Endothelial cell of umbilical vein (primary cell): ENCODE measurements at regions not wholly inside any gene's neighbourhood (a gene's known extent, or its start where the extent isn't known, plus 50 kb on each side); places are given as distances from the start of the nearest gene placed in this dataset.

Experiments
- BruUV-seq: library from RNA; stranded (reverse); fragments of 400-500 nt; replicated peaks from 2 replicates; lab custom pipeline; 2021; lab: Mats Ljungman, UMichigan
- CTCF ChIA-PET: fragments of 300-600, 350-600 bp; sonication (Branson Sonifier 250); formaldehyde crosslinking; loops from one replicate; lab custom pipeline; 2021; ENCODE audit warnings: antibody characterized with exemption, inconsistent platforms; lab: Charles Lee
- POLR2A ChIA-PET: fragments of 300-600, 350-600 bp; sonication (Branson Sonifier 250); formaldehyde crosslinking; loops from one replicate; lab custom pipeline; 2021; ENCODE audit warnings: antibody characterized with exemption, inconsistent platforms; lab: Charles Lee
- DNase-seq: peaks from one replicate; pipeline ENCODE4 v3.0.0-alpha.2; 2011; ENCODE audit warnings: low read depth, low spot score
- FAIRE-seq: peaks from 2 replicates; lab custom pipeline; 2011; peaks lifted over from hg19 to GRCh38; lab: Jason Lieb, UNC
- H2AFZ ChIP-seq: 2 replicates; pipeline ENCODE4 v1.6.0; 2012; ENCODE audit warnings: low read depth, low read length, control low read depth, inconsistent platforms
- H3K27ac ChIP-seq: 2 replicates; pipeline ENCODE4 v1.5.1; 2011; ENCODE audit warnings: low read depth, mild to moderate bottlenecking, control low read depth, low read length, moderate library complexity; ENCODE audit not compliant: insufficient read depth
- H3K27me3 ChIP-seq, 2 experiments: 2 replicates each; pipeline versions ENCODE4 v1.6.0 to v1.6.1; 2011; ENCODE audit warnings: low read length in 2 of 2, mixed read lengths in 1 of 2; ENCODE audit not compliant: control insufficient read depth in 2 of 2, insufficient read depth in 2 of 2
- H3K36me3 ChIP-seq, 2 experiments: 2 replicates in 1 of 2; 3 replicates in 1 of 2; pipeline ENCODE4 v1.5.1; 2011; ENCODE audit warnings: low read length in 2 of 2, mild to moderate bottlenecking in 1 of 2, moderate library complexity in 1 of 2; ENCODE audit not compliant: control insufficient read depth in 2 of 2, insufficient read depth in 2 of 2; ENCODE audit errors: extremely low read depth in 1 of 2
- H3K4me1 ChIP-seq: 3 replicates; pipeline ENCODE4 v1.5.1; 2011; ENCODE audit warnings: mild to moderate bottlenecking, low read length; ENCODE audit not compliant: control insufficient read depth, insufficient read depth; ENCODE audit errors: extremely low read depth
- H3K4me2 ChIP-seq: 2 replicates; pipeline ENCODE4 v1.6.1; 2011; ENCODE audit warnings: low read length, control low read depth, mixed read lengths; ENCODE audit not compliant: insufficient read depth
- H3K4me3 ChIP-seq, 3 experiments: fragments of 200-600 bp in 1 of 3; sonication (generic), shearing (Covaris generic) in 1 of 3; replicated peaks in 1 of 3; 2 replicates each; pipeline ENCODE4 v1.5.1; 2011 to 2016; ENCODE audit warnings: control low read depth in 3 of 3, low read length in 3 of 3, mild to moderate bottlenecking in 2 of 3, inconsistent platforms in 1 of 3, low read depth in 1 of 3, moderate library complexity in 1 of 3; ENCODE audit not compliant: insufficient read depth in 1 of 3
- H3K79me2 ChIP-seq: 2 replicates; pipeline ENCODE4 v1.6.0; 2012; ENCODE audit warnings: low read length, inconsistent platforms; ENCODE audit not compliant: control insufficient read depth, insufficient read depth
- H3K9ac ChIP-seq: replicated peaks from 2 replicates; pipeline ENCODE3; 2011; ENCODE audit warnings: low read length, control low read depth; ENCODE audit not compliant: insufficient read depth; ENCODE audit errors: extremely low read depth
- H3K9me1 ChIP-seq: replicated peaks from 3 replicates; pipeline ENCODE4 v1.6.0; 2011; ENCODE audit warnings: mild to moderate bottlenecking, low read length; ENCODE audit not compliant: control insufficient read depth, insufficient read depth; ENCODE audit errors: extremely low read depth
- H3K9me3 ChIP-seq: replicated peaks from 2 replicates; pipeline ENCODE4 v1.5.1; 2012; ENCODE audit warnings: low read length, inconsistent platforms; ENCODE audit not compliant: control insufficient read depth, insufficient read depth
- H4K20me1 ChIP-seq: replicated peaks from 2 replicates; pipeline ENCODE3; 2011; ENCODE audit warnings: mild to moderate bottlenecking, low read length; ENCODE audit not compliant: control insufficient read depth, insufficient read depth; ENCODE audit errors: extremely low read depth
- CTCF ChIP-seq, 2 donors: IDR thresholded peaks; 1 replicate in 1 of 2; 2 replicates in 1 of 2; pipeline ENCODE4 v1.5.1; 2011; ENCODE audit warnings: low read length in 2 of 2, mild to moderate bottlenecking in 2 of 2, moderate library complexity in 2 of 2, control low read depth in 1 of 2, inconsistent platforms in 1 of 2, low read depth in 1 of 2; ENCODE audit not compliant: insufficient read depth in 1 of 2; ENCODE audit errors: extremely low read depth in 1 of 2
- EZH2 ChIP-seq: IDR thresholded peaks from 2 replicates; pipeline ENCODE4 v1.6.1; 2012; ENCODE audit warnings: borderline replicate concordance, low read depth, mild to moderate bottlenecking, moderate library complexity, low read length, inconsistent platforms; ENCODE audit not compliant: severe bottlenecking
- FOS ChIP-seq: IDR thresholded peaks from 2 replicates; pipeline ENCODE4 v1.6.1; 2011; ENCODE audit warnings: mild to moderate bottlenecking, low read length, moderate library complexity, borderline replicate concordance; ENCODE audit not compliant: insufficient read depth
- GATA2 ChIP-seq: IDR thresholded peaks from 2 replicates; pipeline ENCODE4 v1.7.0; 2011; ENCODE audit warnings: low read depth, mild to moderate bottlenecking, moderate library complexity, mixed read lengths, low read length; ENCODE audit not compliant: insufficient read length, insufficient read depth
- JUN ChIP-seq: IDR thresholded peaks from 2 replicates; pipeline ENCODE4 v1.6.1; 2011; ENCODE audit warnings: borderline replicate concordance, low read depth; ENCODE audit not compliant: insufficient read length, insufficient read depth
- MAX ChIP-seq: IDR thresholded peaks from 2 replicates; pipeline ENCODE4 v1.6.1; 2011; ENCODE audit not compliant: insufficient read depth, insufficient read length
- MYC ChIP-seq: IDR thresholded peaks from one replicate; pipeline ENCODE4 v1.6.1; 2011; ENCODE audit warnings: mild to moderate bottlenecking, low read depth, low read length
- POLR2A ChIP-seq: IDR thresholded peaks from 2 replicates; pipeline ENCODE4 v1.6.1; 2012; ENCODE audit warnings: low read depth, mild to moderate bottlenecking, control low read depth, low read length
- POLR2AphosphoS5 ChIP-seq: IDR thresholded peaks from 2 replicates; pipeline ENCODE4 v1.6.1; 2012; ENCODE audit warnings: low read depth, mild to moderate bottlenecking, control low read depth, low read length, moderate library complexity; ENCODE audit not compliant: insufficient read depth
- dilution Hi-C: fragments of 300-500 bp; cut with MboI; formaldehyde crosslinking; loops from one replicate; pipeline ENCODE4 v1.15.0; 2019; ENCODE audit warnings: low sequenced_read_pairs; ENCODE audit not compliant: extremely low pct_ligation_motif_present
- intact Hi-C: fragments of 100-400 bp; cut with micrococcal nuclease; formaldehyde crosslinking; loops from one replicate; pipeline ENCODE4 v1.10.0; 2022

GRCh38 chr2:133945089-133945488 is 308.8 kb upstream of the MGAT5 start:
- H3K4me1 ChIP-seq = no peaks in the 10 kb centered on the region
- H3K9ac ChIP-seq = no peak overlapping the region
- no peaks in the 10 kb centered on the region for H3K36me3 ChIP-seq
- H3K9me1 ChIP-seq = no peaks in the 10 kb centered on the region
- FAIRE-seq = no peak
- POLR2A ChIA-PET = no interaction called here
- no peaks in the 10 kb centered on the region for H3K9me3 ChIP-seq
- CTCF ChIA-PET = no interaction called here
- intact Hi-C loops = no loop called here
- H3K79me2 ChIP-seq = no peaks in the 10 kb centered on the region
- TF ChIP-seq POLR2AphosphoS5 = no peak
- no peak for TF ChIP-seq GATA2
- TF ChIP-seq MYC = no peak
- TF ChIP-seq EZH2 = no peak
- TF ChIP-seq MAX = no peak
- TF ChIP-seq JUN = no peak
- TF ChIP-seq POLR2A = no peak
- no peak for TF ChIP-seq CTCF (IDR thresholded peaks at IDR 0.05; ENCODE audit: extremely low read depth in 1 of 2, insufficient read depth in 1 of 2, low read depth in 1 of 2, low read length in 2 of 2)
- TF ChIP-seq FOS = no peak
- H3K27ac ChIP-seq = no peak overlapping the region
- DNase-seq = no peak
- H3K4me3 ChIP-seq = no peak overlapping the region
- no peaks in the 10 kb centered on the region for H4K20me1 ChIP-seq
- no TSS peak for BruUV-seq
- dilution Hi-C loops = no loop called here
- peaks cover 0 to 3% of the 10 kb centered on the region in 2 experiments for H3K27me3 ChIP-seq
- H2AFZ ChIP-seq = no peak overlapping the region
- no peak overlapping the region for H3K4me2 ChIP-seq
